ENCODE measurements at regions not wholly inside any gene's neighbourhood (a gene's known extent, or its start where the extent isn't known, plus 50 kb on each side); places are given as distances from the start of the nearest gene placed in this dataset.
A peak's percentile ranks its signal among the peaks of the same experiment; 100 is the strongest.

GRCh38 chr6:113636357-113636824, 220.8 kb upstream of the MARCKS start:
- Histone ChIP-seq H4K8ac (ENCODE audit: low read length) (no peak overlapping the region), H3K23ac (ENCODE audit: low read length in 2 of 2) (no peak overlapping the region), H3K9me3 (ENCODE audit: control insufficient read depth, low read length) (no peaks in the 10 kb centered on the region), H3K4ac (ENCODE audit: low read depth in 1 of 2, low read length in 2 of 2) (no peak overlapping the region), H3K14ac (ENCODE audit: low read length in 2 of 2) (no peak overlapping the region), H4K91ac (ENCODE audit: low read length) (no peak overlapping the region), H3K27me3 (ENCODE audit: control insufficient read depth in 1 of 2, insufficient read depth in 1 of 2, low read length in 2 of 2) (no peaks in the 10 kb centered on the region), H3K9ac (ENCODE audit: low read length) (peak overlapping the region; percentile 34), H2AK5ac (ENCODE audit: low read length, severe bottlenecking) (no peak overlapping the region), H2BK12ac (ENCODE audit: low read length in 2 of 2) (no peak overlapping the region), H3K79me1 (replicated peaks; ENCODE audit: low read length, poor library complexity, severe bottlenecking) (no peaks in the 10 kb centered on the region), H2BK15ac (ENCODE audit: low read depth, poor library complexity, severe bottlenecking) (no peak overlapping the region), H3K4me1 (ENCODE audit: control insufficient read depth, insufficient read depth, low read depth, low read length) (peaks cover 9% of the 10 kb centered on the region), H3K4me2 (ENCODE audit: low read length, poor library complexity, severe bottlenecking) (no peak overlapping the region), H3K27ac (ENCODE audit: low read length, poor library complexity, severe bottlenecking) (peak overlapping the region; percentile 69), H2AFZ (ENCODE audit: low read depth, low read length) (no peak overlapping the region), H3K18ac (ENCODE audit: low read depth in 1 of 2, low read length in 2 of 2) (no peak overlapping the region), H2BK5ac (ENCODE audit: low read depth, low read length, poor library complexity, severe bottlenecking) (no peak overlapping the region), H3K36me3 (ENCODE audit: control insufficient read depth in 1 of 2, insufficient read depth in 2 of 2, low read depth in 1 of 2, low read length in 2 of 2) (no peaks in the 10 kb centered on the region), H2BK120ac (ENCODE audit: low read depth, low read length) (no peak overlapping the region), H3K4me3 (ENCODE audit: insufficient read depth in 1 of 2, low read depth in 1 of 2, low read length in 2 of 2) (no peak overlapping the region)
- 92% methylated on average over 1 of the region's 1 CpG for WGBS
- peak; percentile 68 for DNase-seq

DNA sequence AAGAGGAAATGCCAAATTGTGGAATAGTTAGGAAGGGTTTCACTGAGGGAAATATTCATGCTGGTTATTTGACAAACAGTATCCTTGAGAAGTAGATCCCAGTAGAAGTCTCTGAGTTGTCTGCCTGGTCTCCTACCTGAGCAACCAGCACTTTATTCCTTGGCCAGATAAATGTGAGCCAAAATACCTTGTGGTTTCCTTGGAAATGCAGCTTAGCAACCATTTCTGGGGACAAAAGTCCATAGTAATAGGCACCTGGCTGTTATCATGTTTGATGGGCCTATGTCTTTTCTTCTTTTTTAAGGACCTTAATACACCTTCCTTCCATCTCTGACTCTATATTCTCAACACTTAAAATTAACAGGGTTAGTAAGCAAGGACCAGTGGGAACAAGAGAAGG, 217.1 kb upstream of the MARCKS start:
- Histone ChIP-seq H2AFZ (ENCODE audit: low read depth, low read length) (no peak overlapping the region), H3K4me1 (ENCODE audit: control insufficient read depth, insufficient read depth, low read depth, low read length) (peaks cover 3% of the 10 kb centered on the region), H4K8ac (ENCODE audit: low read length) (no peak overlapping the region), H4K91ac (ENCODE audit: low read length) (no peak overlapping the region), H3K4me2 (ENCODE audit: low read length, poor library complexity, severe bottlenecking) (no peak overlapping the region), H2BK120ac (ENCODE audit: low read depth, low read length) (no peak overlapping the region), H2BK15ac (ENCODE audit: low read depth, poor library complexity, severe bottlenecking) (no peak overlapping the region), H3K18ac (ENCODE audit: low read depth in 1 of 2, low read length in 2 of 2) (no peak overlapping the region), H3K36me3 (ENCODE audit: control insufficient read depth in 1 of 2, insufficient read depth in 2 of 2, low read depth in 1 of 2, low read length in 2 of 2) (no peaks in the 10 kb centered on the region), H3K14ac (ENCODE audit: low read length in 2 of 2) (no peak overlapping the region), H3K4ac (ENCODE audit: low read depth in 1 of 2, low read length in 2 of 2) (no peak overlapping the region), H3K9me3 (ENCODE audit: control insufficient read depth, low read length) (no peaks in the 10 kb centered on the region), H2AK5ac (ENCODE audit: low read length, severe bottlenecking) (no peak overlapping the region), H2BK12ac (ENCODE audit: low read length in 2 of 2) (no peak overlapping the region), H3K4me3 (ENCODE audit: insufficient read depth in 1 of 2, low read depth in 1 of 2, low read length in 2 of 2) (no peak overlapping the region), H3K9ac (ENCODE audit: low read length) (no peak overlapping the region), H3K27me3 (ENCODE audit: control insufficient read depth in 1 of 2, insufficient read depth in 1 of 2, low read length in 2 of 2) (no peaks in the 10 kb centered on the region), H3K23ac (ENCODE audit: low read length in 2 of 2) (no peak overlapping the region), H3K27ac (ENCODE audit: low read length, poor library complexity, severe bottlenecking) (no peak overlapping the region), H2BK5ac (ENCODE audit: low read depth, low read length, poor library complexity, severe bottlenecking) (no peak overlapping the region), H3K79me1 (replicated peaks; ENCODE audit: low read length, poor library complexity, severe bottlenecking) (no peaks in the 10 kb centered on the region)
- no peak for DNase-seq

GRCh38 chr6:113642001-113642713, 215.0 kb upstream of the MARCKS start:
- no peak overlapping the region for H3K23ac ChIP-seq (ENCODE audit: low read length in 2 of 2)
- WGBS = 94% methylated on average over 4 of the region's 7 CpGs
- no peak overlapping the region for H2AK5ac ChIP-seq (ENCODE audit: low read length, severe bottlenecking)
- H3K4ac ChIP-seq (ENCODE audit: low read depth in 1 of 2, low read length in 2 of 2) = no peak overlapping the region
- no peak overlapping the region for H2AFZ ChIP-seq (ENCODE audit: low read depth, low read length)
- no peak overlapping the region for H3K27ac ChIP-seq (ENCODE audit: low read length, poor library complexity, severe bottlenecking)
- H2BK5ac ChIP-seq (ENCODE audit: low read depth, low read length, poor library complexity, severe bottlenecking) = no peak overlapping the region
- no peak overlapping the region for H3K4me3 ChIP-seq (ENCODE audit: insufficient read depth in 1 of 2, low read depth in 1 of 2, low read length in 2 of 2)
- no peak overlapping the region for H3K4me2 ChIP-seq (ENCODE audit: low read length, poor library complexity, severe bottlenecking)
- H2BK12ac ChIP-seq (ENCODE audit: low read length in 2 of 2) = no peak overlapping the region
- H3K14ac ChIP-seq (ENCODE audit: low read length in 2 of 2) = no peak overlapping the region
- no peak overlapping the region for H2BK120ac ChIP-seq (ENCODE audit: low read depth, low read length)
- H3K27me3 ChIP-seq (ENCODE audit: control insufficient read depth in 1 of 2, insufficient read depth in 1 of 2, low read length in 2 of 2) = no peaks in the 10 kb centered on the region
- H3K18ac ChIP-seq (ENCODE audit: low read depth in 1 of 2, low read length in 2 of 2) = no peak overlapping the region
- DNase-seq = no peak
- H3K9me3 ChIP-seq (ENCODE audit: control insufficient read depth, low read length) = no peaks in the 10 kb centered on the region
- H4K91ac ChIP-seq (ENCODE audit: low read length) = no peak overlapping the region
- H2BK15ac ChIP-seq (ENCODE audit: low read depth, poor library complexity, severe bottlenecking) = no peak overlapping the region
- H3K4me1 ChIP-seq (ENCODE audit: control insufficient read depth, insufficient read depth, low read depth, low read length) = peaks cover 6% of the 10 kb centered on the region
- H3K36me3 ChIP-seq (ENCODE audit: control insufficient read depth in 1 of 2, insufficient read depth in 2 of 2, low read depth in 1 of 2, low read length in 2 of 2) = no peaks in the 10 kb centered on the region
- no peak overlapping the region for H3K9ac ChIP-seq (ENCODE audit: low read length)
- H3K79me1 ChIP-seq (replicated peaks; ENCODE audit: low read length, poor library complexity, severe bottlenecking) = no peaks in the 10 kb centered on the region
- no peak overlapping the region for H4K8ac ChIP-seq (ENCODE audit: low read length)

DNA sequence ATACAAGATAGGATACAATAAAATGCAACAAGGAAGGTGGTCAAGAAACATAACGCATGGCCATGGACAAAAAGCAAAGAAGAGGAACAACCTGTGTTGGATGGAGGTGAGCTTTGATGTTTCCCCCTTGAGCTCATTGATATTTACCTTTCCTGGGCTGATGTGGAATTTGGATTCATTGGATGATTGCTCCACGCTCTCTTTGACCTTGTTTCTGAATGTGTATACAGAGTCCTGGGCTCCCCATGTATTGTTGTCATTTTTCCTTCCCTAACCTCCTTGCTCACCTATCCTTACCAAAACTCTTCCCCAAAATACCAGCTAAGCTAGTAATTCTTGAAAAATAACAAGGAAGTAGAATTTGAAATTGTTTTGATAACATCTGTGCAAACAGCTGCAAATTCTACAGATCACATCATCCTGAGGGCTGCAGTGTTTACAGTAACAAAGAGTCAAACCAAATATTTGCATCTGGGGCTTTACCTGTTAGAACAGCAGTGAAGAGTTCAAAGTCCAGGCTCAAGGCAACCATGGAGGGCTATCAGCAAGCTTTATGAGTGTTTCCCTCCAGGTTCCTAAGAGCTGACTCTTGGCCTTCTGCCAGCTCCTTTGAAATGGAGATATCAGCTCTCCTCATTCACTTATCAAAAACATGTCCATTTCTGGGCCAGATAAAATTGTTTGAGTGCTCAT, 214.3 kb upstream of the MARCKS start:
- H3K23ac ChIP-seq (ENCODE audit: low read length in 2 of 2) = no peak overlapping the region
- peaks cover 6% of the 10 kb centered on the region for H3K4me1 ChIP-seq (ENCODE audit: control insufficient read depth, insufficient read depth, low read depth, low read length)
- H2AK5ac ChIP-seq (ENCODE audit: low read length, severe bottlenecking) = no peak overlapping the region
- 100% methylated on average over 1 of the region's 2 CpGs for WGBS
- no peak overlapping the region for H3K27ac ChIP-seq (ENCODE audit: low read length, poor library complexity, severe bottlenecking)
- no peaks in the 10 kb centered on the region for H3K9me3 ChIP-seq (ENCODE audit: control insufficient read depth, low read length)
- no peak overlapping the region for H3K18ac ChIP-seq (ENCODE audit: low read depth in 1 of 2, low read length in 2 of 2)
- no peak overlapping the region for H3K9ac ChIP-seq (ENCODE audit: low read length)
- H3K79me1 ChIP-seq (replicated peaks; ENCODE audit: low read length, poor library complexity, severe bottlenecking) = no peaks in the 10 kb centered on the region
- no peak overlapping the region for H3K4ac ChIP-seq (ENCODE audit: low read depth in 1 of 2, low read length in 2 of 2)
- no peak overlapping the region for H3K4me3 ChIP-seq (ENCODE audit: insufficient read depth in 1 of 2, low read depth in 1 of 2, low read length in 2 of 2)
- H4K8ac ChIP-seq (ENCODE audit: low read length) = no peak overlapping the region
- no peak overlapping the region for H4K91ac ChIP-seq (ENCODE audit: low read length)
- H3K4me2 ChIP-seq (ENCODE audit: low read length, poor library complexity, severe bottlenecking) = no peak overlapping the region
- H2BK5ac ChIP-seq (ENCODE audit: low read depth, low read length, poor library complexity, severe bottlenecking) = no peak overlapping the region
- H2BK15ac ChIP-seq (ENCODE audit: low read depth, poor library complexity, severe bottlenecking) = no peak overlapping the region
- DNase-seq = no peak
- no peak overlapping the region for H2AFZ ChIP-seq (ENCODE audit: low read depth, low read length)
- H3K14ac ChIP-seq (ENCODE audit: low read length in 2 of 2) = no peak overlapping the region
- H3K27me3 ChIP-seq (ENCODE audit: control insufficient read depth in 1 of 2, insufficient read depth in 1 of 2, low read length in 2 of 2) = no peaks in the 10 kb centered on the region
- no peak overlapping the region for H2BK120ac ChIP-seq (ENCODE audit: low read depth, low read length)
- no peak overlapping the region for H2BK12ac ChIP-seq (ENCODE audit: low read length in 2 of 2)
- H3K36me3 ChIP-seq (ENCODE audit: control insufficient read depth in 1 of 2, insufficient read depth in 2 of 2, low read depth in 1 of 2, low read length in 2 of 2) = no peaks in the 10 kb centered on the region

Measured in mesenchymal stem cell (in vitro differentiated cells and primary cell).